Activated CD8-positive, alpha-beta memory T cell treated with anti-CD3 and anti-CD28 coated beads, Interleukin-2, amount 50 U/mL, for 48 hours (primary cell): ENCODE measurements at regions not wholly inside any gene's neighbourhood (a gene's known extent, or its start where the extent isn't known, plus 50 kb on each side); places are given as distances from the start of the nearest gene placed in this dataset.

Source experiments
- DNase-seq: peaks from one replicate; pipeline ENCODE4 v3.0.0-alpha.2; 2020

DNA sequence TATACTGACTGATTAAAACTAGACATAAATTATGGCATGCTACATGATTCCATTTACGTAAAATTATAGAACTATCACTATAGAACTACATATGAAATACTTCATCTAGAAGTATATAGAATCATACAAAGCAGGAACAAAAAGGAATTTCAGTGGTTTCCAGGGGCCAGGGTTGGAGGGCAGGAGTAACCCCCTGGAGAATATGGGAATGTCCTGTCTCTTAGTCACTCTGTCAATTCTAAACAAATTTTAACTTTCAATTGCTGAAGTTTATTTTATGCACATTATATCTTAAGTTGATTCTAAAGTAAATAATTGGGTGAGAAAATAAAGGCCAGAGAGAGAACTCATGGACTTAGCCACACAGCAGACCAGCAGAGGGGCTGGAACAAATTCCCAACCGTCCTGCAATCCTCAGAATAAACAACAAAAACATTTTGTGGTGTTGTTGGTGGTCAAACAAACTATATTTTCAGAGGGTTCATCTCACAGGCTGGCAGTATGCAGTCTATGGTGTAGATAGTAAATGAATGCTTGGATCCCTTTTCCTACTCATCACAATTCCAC is 476.9 kb upstream of the SLIT2 start:
- no peak for DNase-seq

DNA sequence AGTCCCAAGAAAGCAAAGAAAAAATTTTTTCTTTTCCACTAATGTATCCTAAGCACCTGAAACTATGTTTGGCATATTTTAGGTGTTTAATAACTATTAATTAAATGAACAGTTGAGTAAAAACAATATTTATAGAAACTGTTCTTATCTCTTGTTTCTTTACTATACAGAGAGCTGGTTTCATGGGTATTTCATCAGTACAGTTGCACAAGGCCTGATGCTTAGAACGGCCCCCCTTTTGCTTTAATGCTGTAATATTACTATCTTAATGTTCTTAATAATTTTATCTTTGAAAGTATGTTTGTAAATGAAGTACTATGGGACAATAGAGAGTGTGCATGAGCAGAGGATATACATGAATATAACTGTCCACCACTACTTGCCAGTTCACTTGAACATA is 479.1 kb upstream of the SLIT2 start:
- no peak for DNase-seq

DNA sequence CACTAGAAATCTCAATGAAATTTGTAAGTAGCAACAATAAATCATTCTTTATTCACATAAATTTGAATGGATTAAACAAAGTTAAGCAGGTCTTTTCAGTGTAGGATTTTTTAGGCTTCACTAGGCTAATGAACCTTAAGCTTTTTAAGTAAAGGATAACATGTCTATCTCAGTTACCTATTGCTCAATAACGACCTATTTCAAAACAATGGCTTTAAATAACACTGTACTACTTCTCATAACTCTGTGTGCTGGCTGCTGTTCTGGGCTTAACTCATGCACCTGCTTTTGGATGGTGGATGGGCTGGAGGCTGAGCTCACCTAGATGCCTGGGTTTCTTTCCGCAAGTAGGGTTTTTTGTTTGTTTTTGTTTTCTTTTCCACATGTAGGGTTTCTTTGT is 495.0 kb upstream of the SLIT2 start:
- DNase-seq: no peak

DNA sequence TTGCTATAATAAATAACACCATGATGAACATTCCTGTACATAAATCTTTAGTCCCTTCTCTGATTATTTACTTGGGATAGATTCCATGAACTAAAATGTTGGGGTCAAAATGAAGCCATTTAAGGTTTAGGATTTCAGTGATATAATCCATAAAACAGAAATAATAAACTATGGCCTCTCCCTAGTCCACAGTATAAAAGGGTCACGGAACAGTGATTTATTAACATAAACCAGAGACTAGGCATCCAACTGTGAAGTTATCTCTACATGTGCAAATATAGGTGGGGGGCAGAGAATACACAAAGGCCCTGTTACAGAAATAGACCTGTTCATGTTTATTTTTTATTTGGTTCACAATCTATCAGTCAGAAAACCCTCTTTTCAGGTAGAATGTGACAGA is 499.1 kb upstream of the SLIT2 start:
- no peak for DNase-seq

DNA sequence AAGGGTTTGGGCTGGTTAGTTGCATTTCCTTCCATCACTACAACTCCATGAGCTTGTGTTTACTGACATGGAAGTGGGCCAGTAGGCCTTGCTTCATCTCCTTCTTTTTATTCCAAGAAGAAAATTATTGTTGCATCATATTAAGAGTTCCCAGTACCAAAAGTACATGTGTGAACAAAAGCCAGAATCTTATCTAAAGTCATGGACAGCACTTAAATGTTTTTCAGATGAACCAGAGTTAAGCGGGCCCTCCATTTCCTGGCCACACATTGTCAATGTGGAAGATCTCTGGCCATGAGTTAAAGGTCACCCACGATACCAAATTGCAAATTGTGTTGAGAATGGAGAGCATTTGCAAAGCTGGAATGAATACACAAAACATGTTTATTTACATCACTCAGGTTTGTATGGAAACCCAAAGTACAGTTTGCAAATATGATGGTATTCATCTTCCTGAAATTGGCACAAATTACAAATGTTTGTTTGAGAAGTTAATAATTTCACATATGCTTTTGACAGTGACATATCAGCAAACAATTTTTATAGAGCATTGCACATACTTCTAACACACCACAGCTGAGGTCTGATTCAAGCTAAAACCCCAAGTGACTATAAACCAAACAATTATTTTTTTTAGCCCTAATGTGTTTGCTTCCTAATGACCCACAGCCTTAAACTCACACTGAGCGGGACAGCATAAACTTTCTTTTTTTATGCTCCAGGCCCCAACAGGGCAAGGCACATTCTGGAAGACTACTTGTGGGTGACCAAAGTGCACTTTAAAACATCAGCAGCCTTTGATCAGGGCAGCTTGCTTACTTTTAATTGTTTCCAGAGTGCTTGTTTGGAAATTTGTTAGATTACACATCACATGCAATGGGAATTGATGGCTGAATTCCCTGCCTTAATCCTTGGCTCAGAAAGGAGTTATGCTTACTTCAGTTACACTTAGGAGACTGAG is 502.9 kb upstream of the SLIT2 start:
- no peak for DNase-seq

DNA sequence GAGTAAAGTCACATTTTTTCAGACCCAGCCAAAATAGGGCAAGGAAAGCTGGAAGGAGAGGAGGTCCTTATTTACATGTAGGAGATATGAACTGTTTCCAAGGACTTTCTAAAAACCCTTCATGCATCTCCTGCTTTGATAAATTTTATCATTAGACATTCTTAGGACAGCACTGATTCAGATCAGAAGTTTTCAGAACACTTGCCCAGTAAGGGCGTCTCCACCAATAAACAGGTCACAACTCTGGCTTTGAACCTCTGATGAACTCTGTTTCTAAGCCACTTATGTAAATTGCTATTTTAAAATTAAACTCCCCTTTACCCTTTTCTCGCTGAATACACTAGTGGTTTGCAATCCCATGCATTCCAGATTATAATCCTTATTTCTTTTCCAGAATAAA is 505.3 kb upstream of the SLIT2 start:
- DNase-seq: no peak

DNA sequence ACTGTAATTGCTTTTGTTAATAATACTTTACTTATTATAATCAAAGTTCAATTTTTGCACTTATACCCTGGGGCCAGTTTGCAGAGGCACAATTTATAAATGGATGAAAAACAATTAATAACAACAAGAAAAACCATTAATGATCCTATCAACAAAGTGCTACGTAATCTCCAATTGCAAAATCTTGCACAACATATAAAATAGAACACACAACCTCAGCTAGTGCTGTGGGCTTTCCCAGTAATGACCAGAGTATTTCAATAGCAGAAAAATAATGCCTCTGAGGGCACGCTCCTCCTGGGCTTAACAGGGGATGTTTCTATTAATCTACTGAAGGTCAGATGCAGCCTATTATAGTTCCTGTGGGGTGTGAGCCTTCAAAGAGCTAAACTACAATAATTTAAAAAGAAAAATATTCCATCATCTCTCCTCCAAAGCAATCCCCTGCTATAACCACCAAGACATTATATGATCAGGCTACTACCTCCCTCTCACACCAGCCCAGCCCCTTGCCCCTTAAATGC is 508.5 kb upstream of the SLIT2 start:
- no peak for DNase-seq

DNA sequence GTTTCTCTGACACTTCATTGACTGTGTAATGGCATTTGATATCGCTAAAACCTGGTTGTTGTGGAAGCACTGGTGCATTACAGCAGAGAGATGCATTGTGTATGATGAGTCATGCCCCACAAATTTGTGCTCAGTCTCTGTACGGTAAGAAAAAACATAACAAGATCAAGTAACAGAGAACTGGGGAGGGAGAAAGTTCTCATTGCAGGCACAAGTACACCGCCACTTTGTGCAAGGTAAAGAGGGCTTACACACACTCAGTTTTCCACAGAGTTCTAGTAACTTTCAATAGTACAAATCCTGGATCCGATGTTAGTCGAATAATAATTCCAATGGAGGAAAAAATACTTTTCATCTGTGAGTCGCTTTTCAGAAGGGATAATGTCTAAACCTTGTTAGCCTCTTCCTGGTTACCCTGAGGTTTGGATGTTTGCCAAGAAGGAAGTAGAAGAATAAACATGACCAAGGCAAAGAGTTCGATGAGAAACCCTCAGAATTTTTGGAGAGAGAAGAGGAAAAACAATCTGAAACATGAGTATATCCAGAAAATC is 512.5 kb upstream of the SLIT2 start:
- no peak for DNase-seq

DNA sequence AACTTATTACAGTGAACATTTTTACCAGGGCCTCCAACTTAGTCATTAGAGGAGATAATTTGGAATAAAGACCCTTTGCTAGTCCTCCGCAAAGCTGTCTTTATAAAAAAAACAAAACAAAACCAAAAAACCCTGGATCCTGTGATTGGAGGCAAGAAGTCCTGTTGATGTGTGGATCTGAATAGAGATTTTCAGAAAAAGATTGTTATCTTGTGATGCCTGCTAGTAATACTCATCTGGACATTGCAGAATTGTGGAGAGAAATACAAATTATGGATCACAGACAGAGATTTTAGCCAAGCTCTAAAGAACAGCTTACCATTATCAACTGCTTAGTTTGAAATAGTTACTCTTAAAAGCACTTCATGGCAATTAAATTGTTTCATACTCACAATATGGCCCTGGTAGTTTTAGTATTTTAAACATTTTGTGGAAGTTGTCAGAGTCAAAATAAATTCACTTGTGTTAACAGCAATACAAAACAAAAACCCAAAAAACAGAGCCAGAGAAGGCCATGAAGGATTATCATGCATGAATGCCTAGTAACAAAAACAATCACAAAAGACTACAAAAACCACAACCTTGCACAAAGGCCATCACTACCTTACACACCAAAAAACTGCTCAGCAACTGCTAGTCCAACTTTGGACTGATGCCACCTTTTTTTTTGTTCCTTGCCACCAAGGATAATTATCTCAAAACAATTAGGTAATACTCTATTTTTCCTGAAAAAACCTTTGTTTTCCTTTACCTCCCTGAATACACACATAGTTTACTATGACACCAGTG is 514.5 kb upstream of the SLIT2 start:
- no peak for DNase-seq

DNA sequence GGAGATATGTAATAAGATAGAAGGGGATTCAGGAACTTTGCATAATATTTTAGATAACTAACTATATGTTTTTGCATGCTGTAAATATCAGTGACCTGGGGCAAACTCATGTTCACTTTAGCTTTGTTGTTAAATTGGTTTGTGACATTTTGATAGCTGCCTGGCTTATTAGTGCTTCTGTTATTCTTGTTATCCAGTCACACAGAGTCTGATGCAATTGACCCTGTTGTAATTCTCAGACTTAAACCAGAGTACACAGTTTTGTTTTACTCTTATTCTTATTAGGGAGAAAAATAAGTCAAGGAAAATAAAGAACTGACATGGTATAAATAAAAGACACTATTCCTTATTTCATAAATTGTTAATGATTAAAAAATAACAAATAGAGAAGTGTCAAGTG is 516.7 kb upstream of the SLIT2 start:
- no peak for DNase-seq

DNA sequence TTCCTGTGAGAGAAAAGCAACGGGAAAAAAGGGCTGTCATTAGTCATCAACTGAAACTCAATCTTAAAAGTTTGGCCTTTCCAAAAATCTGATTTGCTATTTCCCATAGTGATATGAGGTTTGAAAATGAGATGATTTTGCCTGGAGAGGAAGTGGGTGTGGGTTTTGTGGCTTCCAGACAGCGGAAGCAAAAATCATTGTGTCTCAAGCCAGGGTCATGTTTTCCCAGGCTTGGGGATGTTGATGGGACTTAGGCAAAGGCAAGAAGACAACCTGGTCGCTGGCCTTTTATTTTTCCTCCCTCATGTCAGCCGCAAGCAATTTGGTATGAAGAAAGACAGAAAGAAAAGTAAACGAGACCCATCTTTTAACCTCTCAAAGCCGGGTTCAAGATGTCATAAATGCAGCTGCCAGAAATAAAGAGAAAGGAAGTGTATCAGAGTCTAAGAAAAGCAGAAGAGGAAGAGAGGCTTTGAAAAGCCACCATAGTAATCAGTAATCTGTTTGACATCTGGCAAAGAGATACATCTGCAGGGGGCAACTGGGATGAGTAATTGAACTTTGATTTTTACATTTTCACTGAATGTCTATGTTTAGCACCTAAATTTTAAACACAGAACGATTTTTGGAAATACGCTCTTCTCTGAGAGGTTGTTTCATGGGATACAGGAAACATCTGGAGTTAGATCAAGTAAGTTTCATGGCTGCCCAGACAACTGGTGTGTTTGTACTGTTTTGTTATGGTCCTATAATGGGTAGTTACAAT is 521.6 kb upstream of the SLIT2 start:
- DNase-seq: no peak

DNA sequence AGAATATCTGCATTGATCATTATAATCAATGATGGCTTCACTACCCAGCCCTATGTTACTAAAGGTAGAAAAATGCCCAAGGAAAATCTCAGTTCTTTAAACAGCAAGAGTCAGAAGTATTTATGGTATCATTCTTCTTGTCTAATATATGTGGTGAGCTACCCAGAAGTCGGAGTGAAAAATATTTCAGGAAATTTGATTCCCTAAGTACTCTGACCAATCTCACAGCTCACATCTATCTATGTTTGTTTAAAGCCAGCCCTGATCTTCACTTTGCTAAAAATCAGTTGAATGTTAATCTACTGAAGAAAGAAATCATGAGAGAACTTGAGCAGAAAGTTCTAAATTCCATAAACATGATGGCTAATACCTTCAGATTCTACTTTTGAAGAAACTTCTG is 522.9 kb upstream of the SLIT2 start:
- no peak for DNase-seq

DNA sequence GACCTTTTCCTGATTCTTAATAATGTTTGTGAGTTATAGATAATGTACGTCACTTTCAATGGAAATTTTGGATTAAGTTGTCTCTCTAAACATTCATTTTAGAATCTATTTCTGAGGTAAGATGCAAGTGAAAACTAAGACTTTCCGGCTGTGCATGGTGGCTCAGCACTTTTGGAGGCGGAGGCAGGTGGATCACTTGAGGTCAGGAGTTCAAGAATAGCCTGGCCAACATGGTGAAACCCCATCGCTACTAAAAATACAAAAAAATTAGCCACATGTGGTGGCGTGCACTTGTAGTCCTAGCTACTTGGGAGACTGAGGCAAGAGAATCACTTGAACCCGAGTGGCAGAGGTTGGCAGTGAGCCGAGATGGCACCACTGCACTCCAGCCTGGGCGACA is 524.6 kb upstream of the SLIT2 start:
- DNase-seq: no peak

DNA sequence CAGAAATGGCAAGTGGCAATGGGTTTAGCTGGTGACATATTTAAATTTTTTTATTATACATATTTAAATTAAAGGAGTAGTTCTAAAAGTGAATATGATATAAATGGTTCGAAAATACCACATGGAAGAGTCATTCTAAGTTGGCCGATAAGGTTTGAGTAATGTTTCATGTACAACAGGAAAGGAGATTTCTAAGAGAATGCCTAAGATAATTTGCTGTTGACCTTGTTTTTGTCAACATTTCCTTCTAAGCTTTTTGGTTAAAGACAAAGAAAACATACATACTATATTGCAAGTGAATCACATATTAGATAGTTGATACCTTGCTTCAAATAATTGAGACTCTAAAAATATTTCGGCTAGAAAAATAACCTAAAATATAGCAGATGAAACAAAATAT is 526.6 kb upstream of the SLIT2 start:
- DNase-seq: no peak

DNA sequence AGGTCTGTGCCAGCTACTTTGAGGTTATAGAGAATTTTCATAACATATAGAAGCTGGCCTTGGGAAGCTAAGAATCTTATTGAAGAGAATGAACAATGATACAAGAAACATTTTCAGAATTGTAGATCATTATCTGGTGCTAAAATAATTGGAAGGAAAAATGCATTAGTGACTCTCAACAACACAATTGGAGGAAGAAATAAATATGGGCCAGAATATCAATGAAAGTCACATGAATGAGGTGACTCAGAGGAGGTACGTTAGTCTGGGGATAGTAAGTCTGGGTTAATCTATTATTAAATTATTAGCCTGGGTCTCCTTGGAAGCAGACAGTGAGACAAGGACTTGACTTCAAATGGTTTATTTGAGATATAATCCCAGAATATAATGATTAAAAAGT is 529.3 kb upstream of the SLIT2 start:
- DNase-seq: no peak

DNA sequence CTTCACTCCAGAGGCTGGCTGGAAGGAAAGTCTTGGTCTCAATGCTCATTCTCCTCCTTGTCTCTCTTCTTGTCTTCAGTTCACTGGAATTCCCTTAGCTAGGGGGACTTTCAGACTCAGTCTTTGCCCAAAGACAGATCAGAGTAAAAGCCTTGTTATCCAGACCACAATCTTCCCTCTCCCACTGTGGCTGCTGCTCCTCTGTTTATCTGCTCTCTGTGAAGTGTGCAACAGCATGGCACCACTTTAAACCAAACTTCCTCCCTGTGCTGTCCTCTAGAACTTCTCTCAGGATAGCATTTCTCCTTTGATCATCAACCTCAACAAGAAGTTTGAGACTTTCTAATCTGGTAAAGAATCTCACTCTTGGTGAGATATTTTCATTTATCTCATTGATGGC is 530.1 kb upstream of the SLIT2 start:
- no peak for DNase-seq

DNA sequence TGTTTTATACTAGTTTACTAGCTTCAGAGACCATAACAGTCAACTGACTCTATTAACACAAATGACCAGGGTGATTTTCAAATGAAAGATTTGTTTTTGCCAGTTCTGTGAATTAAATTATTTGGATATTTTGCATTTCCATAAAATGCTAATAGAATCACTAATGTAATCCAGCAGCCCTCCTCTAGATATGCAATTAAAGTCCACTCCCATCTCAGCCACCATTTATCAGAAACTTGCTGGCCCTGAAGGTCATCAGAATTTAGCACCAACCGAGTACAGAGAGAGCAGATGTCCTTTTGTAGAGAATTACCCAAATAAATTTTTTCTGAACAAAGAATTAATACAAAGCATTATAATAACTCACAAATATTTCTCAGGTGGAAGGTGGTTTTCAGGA is 531.1 kb upstream of the SLIT2 start:
- no peak for DNase-seq

DNA sequence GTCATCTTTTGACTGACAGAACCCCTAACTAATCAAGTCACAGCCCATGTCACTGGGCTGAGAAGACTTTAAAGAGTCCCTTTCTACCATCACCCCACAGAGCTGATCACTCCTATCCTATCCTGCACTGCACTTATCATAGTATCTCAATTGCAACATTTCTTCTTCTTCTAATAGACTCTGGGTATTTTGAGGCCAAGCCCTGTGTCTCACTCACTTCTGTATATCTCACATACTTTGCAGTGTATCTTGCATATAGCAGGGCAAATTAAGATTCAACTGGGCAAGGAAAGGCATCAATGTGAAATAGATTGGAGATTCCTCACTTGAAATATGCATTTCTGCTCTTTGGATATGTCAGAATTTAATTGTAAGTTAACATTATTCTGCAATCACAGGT is 531.5 kb upstream of the SLIT2 start:
- DNase-seq: no peak

DNA sequence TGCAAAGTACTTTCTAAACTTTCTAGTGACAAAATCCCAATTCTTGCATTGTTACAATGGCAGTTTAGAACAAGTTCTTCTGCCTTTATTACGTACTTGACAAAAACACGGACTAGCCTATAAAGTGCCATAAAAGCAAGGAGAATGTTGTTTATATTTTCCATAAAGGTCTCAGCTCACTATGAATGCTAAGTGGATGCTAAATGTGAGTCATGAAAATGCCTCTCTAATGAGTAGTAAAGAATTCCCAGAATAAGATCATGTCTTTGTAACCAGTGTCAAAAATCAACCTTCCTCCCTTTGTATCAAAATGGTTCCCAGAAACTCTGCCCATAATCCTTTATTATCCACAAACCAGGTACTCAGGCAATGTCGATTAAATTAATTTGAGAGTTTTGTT is 539.8 kb upstream of the SLIT2 start:
- no peak for DNase-seq

DNA sequence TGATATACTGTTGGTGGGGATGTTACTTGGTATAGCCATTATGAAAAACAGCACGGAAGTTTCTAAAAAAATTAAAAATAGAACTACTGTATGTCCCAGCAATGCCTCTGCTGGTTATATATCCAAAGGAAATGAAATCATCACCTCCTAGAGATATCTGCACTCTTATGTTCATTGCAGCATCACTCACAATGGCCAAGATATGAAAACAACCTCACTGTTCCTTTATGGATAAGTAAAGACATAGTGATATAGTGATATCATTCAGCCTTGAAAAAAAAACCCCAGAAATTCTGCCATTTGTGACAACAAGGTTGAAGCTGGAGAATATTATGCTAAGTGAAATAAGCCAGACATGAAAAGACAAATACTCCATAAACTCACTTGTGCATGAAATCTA is 543.8 kb upstream of the SLIT2 start:
- DNase-seq: no peak

DNA sequence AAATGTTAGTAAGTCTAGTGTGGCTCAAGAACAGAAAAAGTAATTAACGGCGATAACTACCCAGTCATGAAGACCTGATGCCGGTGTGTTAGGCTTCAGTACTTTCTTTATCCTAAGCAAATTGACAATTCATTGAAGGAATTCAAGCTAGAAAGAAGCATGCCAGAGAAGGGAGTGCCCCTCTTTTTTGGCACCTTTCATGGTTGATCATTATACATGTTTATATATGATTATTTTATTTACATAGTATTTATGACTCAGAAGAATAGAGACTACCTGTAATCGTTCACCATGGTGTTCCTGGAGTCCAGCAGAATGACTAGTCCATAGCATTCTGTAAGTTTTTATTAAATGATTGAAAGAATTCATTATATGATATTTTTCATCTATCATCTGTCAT is 548.3 kb upstream of the SLIT2 start:
- no peak for DNase-seq

DNA sequence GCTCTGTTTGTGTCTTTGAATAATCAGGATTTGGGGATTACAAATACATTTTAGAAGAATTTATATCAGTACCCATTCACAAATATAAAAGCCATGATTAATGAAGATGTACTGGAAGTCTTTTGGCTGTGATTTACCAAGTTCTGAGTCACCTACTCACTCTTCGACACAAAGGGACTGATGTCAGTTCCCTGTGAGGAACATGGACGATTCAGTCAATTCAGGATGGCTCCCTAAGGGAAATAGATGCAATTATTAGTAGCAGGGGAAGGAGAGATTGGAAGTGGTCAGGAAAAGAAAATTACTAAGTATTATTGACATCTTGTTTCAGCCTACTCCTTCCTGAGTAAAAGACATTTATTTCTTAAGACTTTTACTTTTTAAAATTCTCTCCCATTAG is 550.7 kb upstream of the SLIT2 start:
- no peak for DNase-seq

DNA sequence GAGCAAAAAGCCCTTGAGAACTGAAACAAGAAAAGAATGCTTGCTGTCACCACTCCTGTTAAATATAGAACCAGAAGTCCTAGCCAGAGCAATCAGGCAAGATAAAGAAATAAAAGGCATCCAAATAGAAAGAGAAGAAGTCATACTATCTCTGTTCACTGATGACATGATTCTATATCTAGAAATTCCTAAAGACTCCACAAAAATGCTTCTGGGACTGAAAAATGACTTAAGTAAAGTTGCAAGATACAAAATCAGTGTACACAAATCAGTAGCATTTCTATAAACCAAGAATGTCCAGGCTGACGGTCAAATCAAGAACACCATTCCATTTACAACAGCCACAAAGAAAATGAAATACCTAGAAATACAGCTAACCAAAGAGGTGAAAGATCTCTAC is 552.7 kb upstream of the SLIT2 start:
- no peak for DNase-seq
